ENCODE measurements at regions not wholly inside any gene's neighbourhood (a gene's known extent, or its start where the extent isn't known, plus 50 kb on each side); places are given as distances from the start of the nearest gene placed in this dataset.

GRCh38 chr3:147244397-147244796, 161.9 kb downstream of the ZIC4 start (continued):
- TF ChIP-seq JUNB (IDR thresholded peaks at IDR 0.05; ENCODE audit: unreplicated experiment) (no peak), ZNF331 (CRISPR knock-in tag; IDR thresholded peaks at IDR 0.05; ENCODE audit: low read depth) (no peak), ETS1 (IDR thresholded peaks at IDR 0.05) (no peak), REST (IDR thresholded peaks at IDR 0.05; ENCODE audit: unreplicated experiment) (no peak), ZNF114 (CRISPR knock-in tag; IDR thresholded peaks at IDR 0.05) (no peak), POLR2AphosphoS5 (IDR thresholded peaks at IDR 0.05; ENCODE audit: low read depth) (no peak), STAT1 (IDR thresholded peaks at IDR 0.05; ENCODE audit: unreplicated experiment) (no peak), CREB1 (CRISPR knock-in tag; IDR thresholded peaks at IDR 0.05; ENCODE audit: low read depth) (no peak)

- no peaks in the 10 kb centered on the region for H3K27me3 ChIP-seq (ENCODE audit: insufficient read depth)
- H3K4me2 ChIP-seq: no peak overlapping the region
- H3K4me3 ChIP-seq: no peak overlapping the region
- H3K27me3 Mint-ChIP-seq (ENCODE audit: insufficient read depth, low read depth, poor library complexity): no peaks in the 10 kb centered on the region
- H3K27ac Mint-ChIP-seq: no peak overlapping the region
- no peak overlapping the region for H2AFZ ChIP-seq
- H3K36me3 ChIP-seq (ENCODE audit: insufficient read depth): no peaks in the 10 kb centered on the region
- no peaks in the 10 kb centered on the region for H3K4me1 ChIP-seq (ENCODE audit: insufficient read depth)
- DNase-seq (ENCODE audit: low spot score): no peak
- no peak overlapping the region for H3K27ac ChIP-seq (ENCODE audit: low read depth)
- no peaks in the 10 kb centered on the region for H3F3A ChIP-seq (replicated peaks; ENCODE audit: low read depth)
- no peaks in the 10 kb centered on the region for H3K36me3 Mint-ChIP-seq (ENCODE audit: low read depth)
- no peak for ATAC-seq
- no peaks in the 10 kb centered on the region for H3K9me3 Mint-ChIP-seq
- no peaks in the 10 kb centered on the region for H3K4me1 Mint-ChIP-seq
- no peaks in the 10 kb centered on the region for H3K79me2 ChIP-seq (replicated peaks; ENCODE audit: insufficient read depth)
- H3K9me2 ChIP-seq (ENCODE audit: insufficient read depth): no peaks in the 10 kb centered on the region
- no peaks in the 10 kb centered on the region for H4K20me1 ChIP-seq (replicated peaks; ENCODE audit: insufficient read depth)
- H3K4me3 Mint-ChIP-seq: no peak overlapping the region
- TF ChIP-seq REST (IDR thresholded peaks at IDR 0.05; ENCODE audit: unreplicated experiment) (no peak), ZNF114 (CRISPR knock-in tag; IDR thresholded peaks at IDR 0.05) (no peak), POLR2AphosphoS5 (IDR thresholded peaks at IDR 0.05; ENCODE audit: low read depth) (no peak), JUNB (IDR thresholded peaks at IDR 0.05; ENCODE audit: unreplicated experiment) (no peak), EZH2phosphoT487 (IDR thresholded peaks at IDR 0.05; ENCODE audit: unreplicated experiment) (no peak), ETS1 (IDR thresholded peaks at IDR 0.05) (no peak), CREB1 (CRISPR knock-in tag; IDR thresholded peaks at IDR 0.05; ENCODE audit: low read depth) (no peak), STAT1 (IDR thresholded peaks at IDR 0.05; ENCODE audit: unreplicated experiment) (no peak), CTCF (conservative IDR thresholded peaks at IDR 0.05; ENCODE audit: low read depth in 2 of 2) (no peak), ZNF331 (CRISPR knock-in tag; IDR thresholded peaks at IDR 0.05; ENCODE audit: low read depth) (no peak), NANOG (IDR thresholded peaks at IDR 0.05; ENCODE audit: borderline replicate concordance) (no peak)
These were observed 165.8 kb downstream of the ZIC4 start for GRCh38 chr3:147240581-147240980.
